ENCODE measurements at regions not wholly inside any gene's neighbourhood (a gene's known extent, or its start where the extent isn't known, plus 50 kb on each side); places are given as distances from the start of the nearest gene placed in this dataset.

GRCh38 chr4:152022543-152022942 lies 261.7 kb upstream of the GATB start:
- POLR2A ChIA-PET, result no interaction called here
- TF ChIP-seq, protein P1, sequence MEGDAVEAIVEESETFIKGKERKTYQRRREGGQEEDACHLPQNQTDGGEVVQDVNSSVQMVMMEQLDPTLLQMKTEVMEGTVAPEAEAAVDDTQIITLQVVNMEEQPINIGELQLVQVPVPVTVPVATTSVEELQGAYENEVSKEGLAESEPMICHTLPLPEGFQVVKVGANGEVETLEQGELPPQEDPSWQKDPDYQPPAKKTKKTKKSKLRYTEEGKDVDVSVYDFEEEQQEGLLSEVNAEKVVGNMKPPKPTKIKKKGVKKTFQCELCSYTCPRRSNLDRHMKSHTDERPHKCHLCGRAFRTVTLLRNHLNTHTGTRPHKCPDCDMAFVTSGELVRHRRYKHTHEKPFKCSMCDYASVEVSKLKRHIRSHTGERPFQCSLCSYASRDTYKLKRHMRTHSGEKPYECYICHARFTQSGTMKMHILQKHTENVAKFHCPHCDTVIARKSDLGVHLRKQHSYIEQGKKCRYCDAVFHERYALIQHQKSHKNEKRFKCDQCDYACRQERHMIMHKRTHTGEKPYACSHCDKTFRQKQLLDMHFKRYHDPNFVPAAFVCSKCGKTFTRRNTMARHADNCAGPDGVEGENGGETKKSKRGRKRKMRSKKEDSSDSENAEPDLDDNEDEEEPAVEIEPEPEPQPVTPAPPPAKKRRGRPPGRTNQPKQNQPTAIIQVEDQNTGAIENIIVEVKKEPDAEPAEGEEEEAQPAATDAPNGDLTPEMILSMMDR (IDR thresholded peaks at IDR 0.05; ENCODE audit: insufficient read depth, low read length, missing control alignments), result no peak
- CTCF ChIA-PET, result no interaction called here
- DNase-seq (ENCODE audit: low read depth, low spot score), result no peak
- no peak overlapping the region for H3K4me3 ChIP-seq (ENCODE audit: low read depth, low read length)

DNA sequence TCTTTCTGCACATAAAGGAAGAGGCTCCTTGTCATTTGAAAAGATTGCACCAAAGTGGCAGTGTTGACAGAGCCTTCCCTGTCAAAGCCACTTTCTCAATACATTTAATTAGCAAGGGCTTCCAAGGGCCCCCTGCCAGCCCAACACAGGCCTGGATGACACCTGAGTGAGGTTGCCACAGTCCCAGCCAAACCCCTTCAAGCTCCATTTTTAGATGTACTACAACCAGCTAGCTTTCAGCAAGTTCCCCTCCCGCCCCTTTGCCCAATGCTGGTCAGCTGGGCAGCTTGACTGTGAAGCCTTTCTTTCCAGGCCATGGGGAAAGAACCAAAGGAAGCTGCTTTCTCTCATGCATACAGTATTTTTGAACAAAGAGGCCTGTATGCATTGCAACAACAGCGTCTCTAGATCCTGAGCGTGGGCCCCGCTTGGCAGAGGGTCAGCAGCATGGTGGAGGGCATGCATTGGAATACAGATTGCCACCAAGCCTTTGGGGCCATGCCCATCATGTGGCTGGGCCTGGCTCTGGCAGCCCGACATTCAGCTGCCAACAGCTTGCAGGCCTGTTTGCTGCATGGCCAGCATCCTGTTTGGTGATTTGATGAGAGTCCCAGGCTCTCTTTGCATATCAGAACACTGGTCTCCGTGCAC lies 261.1 kb upstream of the GATB start:
- H3K4me3 ChIP-seq (ENCODE audit: low read depth, low read length), result no peak overlapping the region
- DNase-seq (ENCODE audit: low read depth, low spot score), result no peak
- POLR2A ChIA-PET, result no interaction called here
- CTCF ChIA-PET, result interaction anchor here (0.8 kb wide), 1 partner anchor 24 kb away, joined by 3 read pairs; no protein-coding TSS in a partner anchor
- TF ChIP-seq, protein P1 (IDR thresholded peaks at IDR 0.05; ENCODE audit: insufficient read depth, low read length, missing control alignments), result no peak

DNA sequence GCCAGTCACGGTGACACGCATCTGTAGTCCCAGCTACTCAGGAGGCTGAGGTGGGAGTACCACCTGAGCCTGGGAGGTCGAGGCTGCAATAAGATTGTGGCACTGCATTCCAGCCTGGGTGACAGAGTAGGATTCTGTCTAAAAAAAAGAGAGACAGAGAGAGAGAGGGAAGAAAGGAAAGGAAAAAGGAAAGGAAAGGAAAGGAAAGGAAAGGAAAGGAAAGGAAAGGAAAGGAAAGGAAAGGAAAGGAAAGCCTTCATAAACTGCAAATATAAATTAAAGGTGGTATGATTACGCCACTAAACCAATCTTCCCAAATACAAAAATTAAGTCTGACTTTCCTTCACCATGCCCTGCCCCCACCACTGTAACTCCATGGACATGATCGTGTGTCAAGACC lies 259.3 kb upstream of the GATB start:
- ChIA-PET POLR2A (no interaction called here), CTCF (no interaction called here)
- H3K4me3 ChIP-seq (ENCODE audit: low read depth, low read length), result no peak overlapping the region
- TF ChIP-seq, protein P1 (IDR thresholded peaks at IDR 0.05; ENCODE audit: insufficient read depth, low read length, missing control alignments), result no peak
- DNase-seq (ENCODE audit: low read depth, low spot score), result no peak

- CTCF ChIA-PET, result no interaction called here
- TF ChIP-seq, protein P1 (IDR thresholded peaks at IDR 0.05; ENCODE audit: insufficient read depth, low read length, missing control alignments), result no peak
These were observed 255.5 kb upstream of the GATB start for GRCh38 chr4:152016303-152016620.

GRCh38 chr4:152015597-152016302 lies 254.9 kb upstream of the GATB start:
- DNase-seq (ENCODE audit: low read depth, low spot score), result no peak
- TF ChIP-seq, protein P1 (IDR thresholded peaks at IDR 0.05; ENCODE audit: insufficient read depth, low read length, missing control alignments), result no peak
- POLR2A ChIA-PET, result no interaction called here
- no peak overlapping the region for H3K4me3 ChIP-seq (ENCODE audit: low read depth, low read length)
- CTCF ChIA-PET, result interaction anchor here (0.6 kb wide), 1 partner anchor 22 kb away, joined by 4 read pairs; no protein-coding TSS in a partner anchor

More at GRCh38 chr4:152016303-152016620, 255.5 kb upstream of the GATB start:
- no peak for DNase-seq (ENCODE audit: low read depth, low spot score)
- POLR2A ChIA-PET, result no interaction called here
- no peak overlapping the region for H3K4me3 ChIP-seq (ENCODE audit: low read depth, low read length)

DNA sequence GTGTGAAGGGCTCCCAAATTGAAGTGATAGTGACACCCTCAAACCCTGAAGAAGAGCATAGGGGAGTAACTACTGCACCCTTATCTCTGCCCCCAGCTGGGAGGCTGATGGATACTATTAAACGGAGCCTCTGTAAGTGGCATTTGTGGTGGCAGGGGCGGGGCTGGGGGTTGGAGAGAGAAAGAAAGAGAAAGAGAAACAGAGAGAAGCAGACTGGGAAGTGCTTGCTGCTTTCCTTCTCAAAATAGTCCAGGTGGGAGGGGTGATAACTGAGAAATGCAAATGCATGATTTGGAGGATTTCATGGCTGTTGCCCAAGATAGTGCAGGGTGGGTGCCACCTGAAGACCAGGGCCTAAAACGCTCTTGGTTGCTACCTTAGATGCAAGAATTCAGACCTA lies 253.5 kb upstream of the GATB start:
- no peak overlapping the region for H3K4me3 ChIP-seq (ENCODE audit: low read depth, low read length)
- POLR2A ChIA-PET, result no interaction called here
- TF ChIP-seq, protein P1 (IDR thresholded peaks at IDR 0.05; ENCODE audit: insufficient read depth, low read length, missing control alignments), result no peak
- CTCF ChIA-PET, result no interaction called here
- DNase-seq (ENCODE audit: low read depth, low spot score), result no peak
